COLO668 (cell line): ENCODE measurements at regions not wholly inside any gene's neighbourhood (a gene's known extent, or its start where the extent isn't known, plus 50 kb on each side); places are given as distances from the start of the nearest gene placed in this dataset.
"Not testable (repeated sequence)": the region's sequence is repeated elsewhere in the genome, so short reads cannot be mapped to it uniquely, and the experiment has no call there.

Source experiments
- DNase-seq: peaks from one replicate; lab custom pipeline; 2025; ENCODE audit not compliant: unreplicated experiment; lab: John Stamatoyannopoulos, UW

- DNase-seq, result no peak
Measured at GRCh38 chrX:40883021-40883619, 147.8 kb upstream of the MED14 start.

DNA sequence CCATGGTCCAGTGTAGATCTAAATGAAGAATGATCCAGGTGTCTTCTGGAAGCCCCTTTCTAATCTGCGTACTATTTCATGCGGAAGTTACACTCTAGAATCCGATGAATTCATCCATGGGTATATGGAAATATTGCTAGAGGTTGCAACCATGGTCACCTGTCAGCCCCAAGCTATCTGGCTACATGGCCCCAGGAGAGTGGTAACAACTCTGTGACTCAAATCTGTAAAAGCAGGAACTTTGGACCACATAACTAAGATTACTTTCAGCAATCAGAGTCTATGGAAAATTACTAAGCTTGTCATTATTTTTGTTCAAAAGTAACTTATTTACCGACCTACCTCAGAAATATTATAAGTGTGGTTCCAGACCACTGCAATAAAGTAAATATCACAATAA is 150.6 kb upstream of the MED14 start:
- no peak for DNase-seq

DNA sequence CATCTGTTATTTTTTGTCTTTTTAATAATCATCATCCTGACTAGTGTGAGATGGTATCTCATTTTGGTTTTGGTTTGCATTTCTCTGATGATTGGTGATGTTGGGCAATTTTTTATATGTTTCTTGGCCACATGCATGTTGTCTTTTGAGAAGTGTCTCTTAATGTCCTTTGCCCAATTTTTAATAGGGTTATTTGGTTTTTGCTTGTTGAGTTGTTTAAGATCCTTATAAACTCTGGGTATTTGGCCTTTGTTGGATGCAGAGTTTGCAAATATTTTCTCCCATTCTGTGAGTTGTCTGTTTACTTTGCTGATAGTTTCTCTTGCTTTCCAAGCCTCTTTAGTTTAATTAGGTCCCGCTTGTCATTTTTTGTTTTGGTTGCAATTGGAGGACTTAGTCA is 152.1 kb upstream of the MED14 start:
- no peak for DNase-seq

- no peak for DNase-seq
Measured at GRCh38 chrX:40891798-40892197, 156.5 kb upstream of the MED14 start.

DNA sequence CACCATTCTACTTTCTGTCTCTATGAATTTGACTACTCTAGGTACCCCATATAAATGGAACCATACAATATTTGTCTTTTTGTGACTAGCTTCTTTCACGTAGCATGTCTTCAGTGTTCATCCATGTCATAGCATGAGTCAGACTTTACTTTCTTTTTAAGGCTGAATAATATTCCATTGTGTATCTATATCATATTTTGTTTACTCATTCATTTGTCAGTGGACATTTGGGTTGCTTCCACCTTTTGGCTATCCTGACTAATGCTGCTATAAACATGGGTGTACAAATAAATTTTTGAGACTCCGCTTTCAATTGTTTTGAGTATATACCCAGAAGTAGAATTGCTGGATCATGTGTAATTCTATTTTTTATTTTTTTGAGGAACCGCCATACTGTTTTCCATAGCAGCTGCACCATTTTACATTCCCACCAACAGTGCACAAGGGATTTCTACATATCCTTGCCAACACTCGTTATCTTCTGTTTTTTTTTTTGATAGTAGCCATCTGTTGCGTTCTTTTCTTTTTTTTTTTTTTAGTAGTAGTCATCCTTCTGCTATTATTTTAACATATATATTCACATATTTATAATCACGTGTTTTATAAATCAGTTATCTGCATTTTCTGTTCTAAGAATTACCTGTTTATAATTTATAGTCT is 158.0 kb upstream of the MED14 start:
- DNase-seq, result no peak

DNA sequence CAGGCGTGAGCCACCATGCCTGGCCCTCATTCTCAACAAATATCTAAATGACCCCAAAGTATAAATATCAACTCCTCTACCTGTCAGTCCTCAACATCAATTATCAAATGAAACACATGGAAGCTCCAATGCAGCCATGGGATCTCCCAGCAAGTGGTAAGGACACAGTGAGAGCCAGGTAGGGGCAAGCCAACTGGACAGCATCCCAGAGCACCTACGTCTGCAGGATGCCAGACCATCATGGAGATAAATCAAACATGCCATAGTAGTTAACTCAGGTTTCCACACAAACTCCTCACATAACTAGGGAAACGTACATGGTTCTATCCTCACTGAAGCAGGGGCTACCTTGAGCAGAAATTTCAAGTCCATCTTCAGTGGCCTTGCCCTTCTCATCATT is 159.9 kb upstream of the MED14 start:
- DNase-seq, result no peak

DNA sequence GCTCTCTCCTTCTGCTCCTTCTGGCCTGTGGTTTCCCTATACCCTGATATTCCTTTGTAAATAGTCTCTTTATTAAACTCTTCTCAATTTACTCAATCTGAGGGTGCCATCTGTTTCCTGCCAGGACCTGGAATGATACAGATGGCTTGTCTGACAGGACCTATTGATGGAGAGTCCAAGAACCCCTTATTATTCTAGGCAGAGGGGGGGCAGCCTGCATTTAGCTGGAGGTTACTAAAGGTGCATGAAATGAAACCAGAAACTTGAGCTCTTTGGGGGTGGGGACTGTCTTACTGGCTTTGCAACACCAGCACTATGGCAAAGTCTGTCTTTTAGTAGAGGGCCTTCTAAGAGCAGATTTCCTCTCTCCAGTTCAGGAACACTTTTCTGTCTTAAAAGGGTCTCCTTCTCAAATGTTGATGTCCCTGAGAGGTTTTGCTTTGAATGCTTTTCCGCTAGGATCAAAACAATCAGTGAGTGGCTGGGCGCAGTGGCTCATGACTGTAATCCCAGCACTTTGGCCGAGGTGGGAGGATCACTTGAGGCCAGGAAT is 162.5 kb upstream of the MED14 start:
- no peak for DNase-seq

DNA sequence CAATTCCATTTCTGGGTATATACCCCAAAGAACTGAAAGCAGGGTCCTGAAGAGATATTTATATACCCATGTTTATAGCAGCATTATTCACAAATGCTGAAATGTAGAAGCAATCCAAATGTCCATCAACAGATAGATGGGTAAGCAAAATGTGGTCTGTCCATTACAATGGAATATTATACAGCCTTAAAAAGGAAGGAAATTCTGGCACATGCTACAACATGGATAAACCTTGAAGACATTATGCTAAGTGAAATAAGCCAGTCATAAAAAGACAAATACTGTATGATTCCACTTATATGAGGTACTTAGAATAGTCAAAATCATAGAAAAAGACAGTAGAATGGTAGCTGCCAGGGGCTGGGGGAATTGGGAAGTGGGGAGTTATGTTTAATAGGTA is 169.4 kb upstream of the MED14 start:
- DNase-seq, result not testable (repeated sequence)

DNA sequence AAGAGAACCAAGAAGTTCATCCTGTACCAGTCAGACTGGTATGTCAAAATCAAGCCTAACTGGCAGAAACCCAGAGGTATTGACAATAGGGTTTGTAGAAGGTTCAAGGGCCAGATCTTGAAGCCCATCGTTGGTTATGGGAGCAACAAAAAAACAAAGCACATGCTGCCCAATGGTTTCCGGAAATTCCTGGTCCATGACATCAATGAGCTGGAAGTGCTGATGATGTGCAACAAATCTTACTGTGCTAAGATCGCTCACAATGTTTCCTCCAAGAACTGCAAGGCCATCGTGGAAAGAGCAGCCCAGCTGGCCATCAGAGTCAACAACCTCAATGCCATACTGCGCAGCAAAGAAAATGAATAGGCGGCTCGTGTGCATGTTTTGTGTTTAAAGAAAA is 172.7 kb upstream of the MED14 start:
- no peak for DNase-seq

DNA sequence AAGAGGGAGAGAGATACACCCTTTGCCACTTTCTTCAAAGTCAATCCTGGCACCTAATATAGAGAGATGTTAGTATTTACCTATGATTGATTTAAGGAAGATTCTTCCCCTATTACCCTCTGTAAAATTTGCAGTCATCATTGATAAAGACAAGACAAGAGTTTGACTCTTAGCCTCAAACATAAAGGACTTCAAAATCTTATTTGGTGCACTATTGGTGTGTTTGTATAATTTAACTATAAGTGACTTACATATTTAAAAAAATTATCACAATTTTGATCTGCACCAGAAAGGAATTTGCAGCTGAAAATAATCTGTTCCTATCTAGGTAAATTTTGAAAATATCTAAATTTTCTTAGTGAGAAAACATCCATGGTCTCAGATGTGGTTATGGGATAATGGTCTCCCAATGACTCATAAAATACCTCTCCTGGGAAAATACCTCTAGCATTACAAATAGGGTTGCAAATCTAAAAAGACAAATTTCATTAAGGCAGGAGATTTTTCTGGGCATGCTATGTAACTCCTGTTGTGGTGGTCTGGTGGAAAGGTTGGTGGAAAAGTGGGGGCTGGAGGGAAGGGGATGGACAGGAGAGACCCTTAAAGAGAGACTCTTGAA is 173.6 kb upstream of the MED14 start:
- no peak for DNase-seq

DNA sequence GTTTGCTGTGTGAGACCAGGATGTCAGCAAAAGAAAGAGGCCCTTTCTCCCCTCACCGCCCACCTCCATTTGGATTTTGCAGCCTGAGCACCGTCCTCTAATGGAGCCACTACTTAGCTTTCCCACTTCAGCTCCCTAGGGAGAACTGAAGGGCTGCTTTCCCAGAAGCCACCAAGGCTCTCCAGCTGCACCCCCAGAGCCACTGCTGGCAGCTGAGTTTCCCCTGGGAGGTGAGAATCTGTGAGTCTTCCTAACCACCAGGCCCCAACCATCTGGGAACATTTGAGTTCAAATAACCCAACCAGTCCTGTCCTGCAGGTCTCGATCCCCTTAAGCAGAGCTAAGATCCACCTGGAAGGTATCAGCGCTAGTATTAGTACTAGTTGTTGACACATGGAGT is 173.1 kb upstream of the USP9X start:
- no peak for DNase-seq

DNA sequence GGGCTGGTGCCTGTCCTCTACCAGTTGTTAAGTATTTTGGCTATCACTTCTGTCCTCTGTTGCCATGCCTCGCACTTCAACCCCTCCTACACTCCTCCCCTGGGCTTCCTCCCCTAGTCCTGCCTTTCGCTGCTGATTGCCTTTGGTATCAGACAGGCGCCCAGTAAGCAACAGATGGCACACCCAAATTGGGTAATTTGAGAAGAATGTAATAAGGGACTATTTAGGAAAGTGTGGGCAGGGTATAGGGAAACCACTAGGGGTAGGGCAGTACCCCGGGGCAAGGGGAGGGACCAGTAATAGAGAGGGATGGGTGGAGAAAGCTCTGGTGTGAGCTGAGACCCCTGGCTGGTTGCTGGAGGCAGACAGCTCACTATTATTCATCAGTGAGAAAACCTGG is 172.7 kb upstream of the USP9X start:
- no peak for DNase-seq

DNA sequence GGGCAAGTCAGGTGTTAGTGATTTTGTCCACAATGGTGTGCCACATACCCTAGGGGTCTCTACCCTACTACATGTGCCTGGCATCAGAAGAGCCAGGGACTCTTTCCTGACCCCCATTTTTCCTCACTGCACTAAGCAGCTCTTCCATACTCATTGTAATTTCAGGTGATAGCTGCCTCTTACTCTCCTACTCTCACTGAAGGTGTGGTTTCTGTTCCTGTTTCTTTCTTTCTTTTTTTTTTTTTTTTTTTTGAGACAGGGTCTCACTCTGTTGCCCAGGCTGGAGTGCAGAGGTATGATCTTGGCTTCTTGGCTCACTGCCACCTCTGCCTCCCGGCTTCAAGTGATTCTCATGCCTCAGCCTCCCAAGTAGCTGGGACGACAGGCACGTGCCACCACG is 164.9 kb upstream of the USP9X start:
- no peak for DNase-seq

GRCh38 chrX:40922307-40922706 is 162.9 kb upstream of the USP9X start:
- DNase-seq, result no peak

DNA sequence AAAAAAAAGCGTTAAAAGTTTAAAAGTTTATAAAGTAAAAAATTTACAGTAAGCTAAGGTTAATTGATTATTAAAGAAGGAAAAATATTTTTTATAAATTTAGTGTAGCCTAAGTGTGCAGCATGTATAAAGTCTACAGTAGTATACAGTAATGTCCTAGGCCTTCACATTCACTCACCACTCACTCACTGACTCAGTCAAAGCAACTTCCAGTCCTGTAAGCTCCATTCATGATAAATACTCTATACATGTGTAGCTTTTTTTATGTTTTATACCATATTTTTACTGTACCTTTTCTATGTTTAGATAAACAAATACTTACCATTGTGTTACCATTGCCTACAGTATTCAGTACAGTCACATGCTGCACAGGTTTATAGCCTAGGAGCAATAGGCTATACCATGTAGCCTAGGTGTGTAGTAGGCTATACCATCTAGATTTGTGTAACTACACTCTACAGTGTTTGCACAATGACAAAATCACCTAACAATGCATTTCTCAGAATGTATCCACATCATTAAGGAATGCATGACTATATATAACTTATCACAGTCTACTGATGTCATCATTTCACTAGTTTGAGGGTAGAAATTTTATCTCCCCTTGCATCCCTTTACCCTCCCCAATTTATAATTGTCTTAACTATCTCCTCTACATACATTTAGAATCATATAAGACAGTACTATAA is 158.4 kb upstream of the USP9X start:
- not testable (repeated sequence) for DNase-seq

DNA sequence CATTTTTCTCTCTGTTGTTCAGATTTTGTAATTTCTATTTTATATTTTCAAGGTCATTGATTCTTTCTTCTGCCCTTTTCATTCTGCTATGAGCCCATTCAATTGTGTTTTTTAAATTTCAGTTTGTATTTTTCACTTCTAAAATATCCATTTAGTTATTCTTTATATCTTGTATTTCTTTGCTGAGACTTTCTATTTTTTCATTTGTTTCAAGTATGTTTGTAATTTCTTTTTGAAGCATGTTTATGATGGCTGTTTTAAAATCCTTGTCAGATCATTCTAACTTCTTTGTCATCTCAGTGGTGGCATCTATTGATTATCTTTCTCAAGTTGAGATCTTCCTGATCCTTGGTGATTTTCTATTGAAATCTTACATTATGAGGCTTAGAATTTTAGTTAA is 157.2 kb upstream of the USP9X start:
- DNase-seq, result no peak

DNA sequence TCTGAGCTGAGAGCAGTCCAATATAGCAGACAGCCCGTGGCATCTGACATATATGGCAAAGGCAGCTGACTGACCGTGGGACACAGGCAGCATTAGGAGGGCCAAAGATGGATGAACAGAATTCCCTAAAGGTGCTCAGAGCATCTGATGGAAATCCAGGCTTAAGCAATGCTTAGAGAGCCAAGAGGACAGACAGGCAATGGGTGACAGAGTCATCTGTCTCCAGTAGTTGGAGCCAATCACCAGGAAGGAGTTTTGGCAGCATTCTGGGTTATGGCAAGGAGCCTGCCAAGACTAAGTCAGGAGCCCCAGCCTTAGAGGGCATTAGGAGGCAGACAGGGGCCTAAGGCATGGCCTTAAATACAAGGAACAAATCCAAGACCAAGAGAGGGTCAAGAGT is 153.3 kb upstream of the USP9X start:
- no peak for DNase-seq

DNA sequence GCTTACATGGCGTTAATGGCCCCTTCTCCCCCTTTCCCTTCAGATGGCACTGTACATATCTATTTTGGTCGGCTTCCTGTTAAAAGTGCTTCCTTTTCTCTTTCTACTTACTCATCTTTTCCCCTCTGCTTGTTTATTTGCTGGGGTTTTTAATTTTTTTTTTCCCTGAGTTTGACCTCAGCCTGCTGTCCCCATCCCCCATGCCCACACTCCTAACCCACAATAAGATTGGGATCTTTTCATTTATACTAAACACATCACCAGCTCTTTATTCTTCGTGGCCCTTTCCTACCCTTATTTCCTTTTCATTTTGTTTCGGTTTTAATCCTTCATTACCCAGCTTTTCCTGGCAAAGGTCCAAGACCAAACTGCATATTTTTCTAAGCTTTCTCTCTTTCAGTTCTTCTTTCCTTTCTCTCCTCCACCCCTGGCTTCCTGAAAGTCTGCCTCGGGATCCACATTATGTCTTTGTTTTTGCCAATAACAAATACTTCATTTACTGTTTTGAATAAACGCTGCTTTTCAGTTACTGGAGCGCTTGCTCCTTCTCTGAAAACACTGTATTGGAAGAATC is 152.0 kb upstream of the USP9X start:
- no peak for DNase-seq

- DNase-seq, result no peak
Measured at GRCh38 chrX:40933706-40934425, 151.4 kb upstream of the USP9X start.

DNA sequence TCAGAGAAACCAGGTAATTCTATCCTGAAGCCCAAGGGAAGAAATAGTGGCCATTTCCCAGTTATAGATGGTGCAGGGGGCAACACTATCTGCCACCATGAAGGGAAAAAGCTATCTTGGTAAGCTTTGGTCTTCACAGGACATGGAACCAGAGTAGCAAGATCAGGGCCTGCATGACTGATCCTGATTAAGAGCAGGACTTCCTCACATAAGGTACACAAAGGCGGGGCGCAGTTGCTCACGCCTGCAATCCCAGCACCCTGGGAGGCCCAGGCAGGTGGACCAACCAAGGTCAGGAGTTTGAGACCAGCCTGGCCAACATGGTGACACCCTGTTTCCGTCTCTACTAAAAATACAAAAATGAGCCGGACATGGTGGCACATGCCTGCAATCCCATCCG is 148.4 kb upstream of the USP9X start:
- DNase-seq, result no peak

DNA sequence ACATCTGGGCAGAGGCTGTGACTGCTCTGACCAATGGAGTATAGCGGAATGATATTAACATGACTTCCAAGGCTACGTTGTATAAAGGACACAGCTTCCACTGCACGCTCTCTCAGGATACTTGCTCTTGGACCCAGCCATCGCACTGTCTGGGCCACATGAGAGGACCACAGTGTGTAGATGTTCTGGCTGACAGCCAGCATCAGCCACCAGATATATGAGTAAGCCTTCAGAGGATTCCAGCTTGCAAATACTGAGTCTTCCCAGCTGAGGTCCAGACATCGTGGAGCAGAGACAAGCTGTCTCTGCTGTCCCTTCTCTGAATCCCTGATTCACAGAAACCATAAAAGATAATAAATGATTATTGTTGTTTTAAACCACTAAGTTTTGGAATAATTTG is 146.8 kb upstream of the USP9X start:
- DNase-seq, result no peak
